Esophagus squamous epithelium (tissue), 5 donors: ENCODE measurements at regions not wholly inside any gene's neighbourhood (a gene's known extent, or its start where the extent isn't known, plus 50 kb on each side); places are given as distances from the start of the nearest gene placed in this dataset.
A peak's percentile ranks its signal among the peaks of the same experiment; 100 is the strongest.

Experiments
- DNase-seq: peaks from one replicate; lab custom pipeline; 2025; lab: John Stamatoyannopoulos, UW
- H3K27ac ChIP-seq, 4 donors: fragments of 200-600 bp; sonication (generic); one replicate each; pipeline ENCODE4 v1.5.1; 2016 to 2019; ENCODE audit warnings: mild to moderate bottlenecking in 1 of 4
- H3K27me3 ChIP-seq, 4 donors: fragments of 200-600 bp; sonication (generic); 1 replicate in 3 of 4; 2 replicates in 1 of 4; pipeline versions ENCODE4 v1.5.1 to v1.6.0; 2017 to 2021; ENCODE audit warnings: antibody characterized with exemption in 1 of 4
- H3K36me3 ChIP-seq, 3 donors: fragments of 200-600 bp; sonication (generic); one replicate each; pipeline ENCODE4 v1.5.1; 2016 to 2019
- H3K4me1 ChIP-seq, 3 donors: fragments of 200-600 bp; sonication (generic); one replicate each; pipeline ENCODE4 v1.5.1; 2017 to 2019
- H3K4me3 ChIP-seq, 4 donors: fragments of 200-600 bp; sonication (generic); 1 replicate in 3 of 4; 2 replicates in 1 of 4; pipeline ENCODE4 v1.5.1; 2016 to 2019; ENCODE audit warnings: mild to moderate bottlenecking in 2 of 4, moderate library complexity in 1 of 4
- H3K9me3 ChIP-seq, 3 donors: fragments of 200-600 bp; sonication (generic); one replicate each; pipeline ENCODE4 v1.5.1; 2016 to 2019
- POLR2A ChIP-seq, 4 donors: fragments of 450-650 bp; IDR thresholded peaks; one replicate each; pipeline ENCODE4 v1.6.1; 2017; ENCODE audit warnings: antibody characterized with exemption in 4 of 4, mild to moderate bottlenecking in 4 of 4, moderate library complexity in 3 of 4
- WGBS, 2 donors: methylation state at CpG; one replicate each; pipeline ENCODE4 v1.1.5; 2018; 5-methylcytosine and 5-hydroxymethylcytosine counted together
- intact Hi-C: fragments of 100-400 bp; cut with DNase I; formaldehyde crosslinking; loops from one replicate; pipeline ENCODE4 v1.15.0; 2022
- TF ChIP-seq, protein P1 (sequence below), 6 experiments: fragments of 450-650 bp in 4 of 6; fragments of 200-600 bp in 2 of 6; sonication (generic) in 2 of 6; IDR thresholded peaks; one replicate each; pipeline ENCODE4 v1.5.1; 2016 to 2019; ENCODE audit warnings: antibody characterized with exemption in 6 of 6, mild to moderate bottlenecking in 4 of 6, moderate library complexity in 4 of 6
- donor health status: DM: yes; HTN: yes; CAD: no.

DNA sequence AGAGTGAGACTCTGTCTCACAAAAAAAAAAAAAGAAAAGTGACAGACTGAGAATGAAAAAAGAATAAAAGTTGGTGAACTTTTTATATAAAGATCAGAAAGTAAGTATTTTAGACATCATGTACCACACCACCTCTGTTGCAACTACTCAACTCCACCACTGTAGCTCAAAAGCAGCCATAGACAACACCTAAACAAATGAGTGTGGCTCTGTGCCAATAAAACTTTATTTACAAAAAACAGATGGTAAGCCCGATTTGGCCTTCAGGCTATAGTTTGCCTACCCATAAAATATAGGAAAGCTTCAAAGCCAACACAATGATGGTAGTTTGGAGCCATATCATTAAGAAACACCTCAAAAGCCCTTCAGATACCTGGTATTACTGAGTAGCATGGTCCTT lies 154.5 kb upstream of the FOXN3 start:
- Histone ChIP-seq H3K36me3 (no peaks in the 10 kb centered on the region), H3K27me3 (no peaks in the 10 kb centered on the region), H3K27ac (no peak overlapping the region), H3K4me1 (peaks cover 0 to 10% (median 0%) of the 10 kb centered on the region in 3 donors), H3K4me3 (no peak overlapping the region), H3K9me3 (no peaks in the 10 kb centered on the region)
- intact Hi-C loops: no loop called here
- DNase-seq: no peak
- WGBS, 2 donors: 64 to 81% methylated on average over 1 of the region's 1 CpG
- TF ChIP-seq POLR2A (IDR thresholded peaks at IDR 0.05): no peak
- TF ChIP-seq, protein P1, sequence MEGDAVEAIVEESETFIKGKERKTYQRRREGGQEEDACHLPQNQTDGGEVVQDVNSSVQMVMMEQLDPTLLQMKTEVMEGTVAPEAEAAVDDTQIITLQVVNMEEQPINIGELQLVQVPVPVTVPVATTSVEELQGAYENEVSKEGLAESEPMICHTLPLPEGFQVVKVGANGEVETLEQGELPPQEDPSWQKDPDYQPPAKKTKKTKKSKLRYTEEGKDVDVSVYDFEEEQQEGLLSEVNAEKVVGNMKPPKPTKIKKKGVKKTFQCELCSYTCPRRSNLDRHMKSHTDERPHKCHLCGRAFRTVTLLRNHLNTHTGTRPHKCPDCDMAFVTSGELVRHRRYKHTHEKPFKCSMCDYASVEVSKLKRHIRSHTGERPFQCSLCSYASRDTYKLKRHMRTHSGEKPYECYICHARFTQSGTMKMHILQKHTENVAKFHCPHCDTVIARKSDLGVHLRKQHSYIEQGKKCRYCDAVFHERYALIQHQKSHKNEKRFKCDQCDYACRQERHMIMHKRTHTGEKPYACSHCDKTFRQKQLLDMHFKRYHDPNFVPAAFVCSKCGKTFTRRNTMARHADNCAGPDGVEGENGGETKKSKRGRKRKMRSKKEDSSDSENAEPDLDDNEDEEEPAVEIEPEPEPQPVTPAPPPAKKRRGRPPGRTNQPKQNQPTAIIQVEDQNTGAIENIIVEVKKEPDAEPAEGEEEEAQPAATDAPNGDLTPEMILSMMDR (IDR thresholded peaks at IDR 0.05): no peak

DNA sequence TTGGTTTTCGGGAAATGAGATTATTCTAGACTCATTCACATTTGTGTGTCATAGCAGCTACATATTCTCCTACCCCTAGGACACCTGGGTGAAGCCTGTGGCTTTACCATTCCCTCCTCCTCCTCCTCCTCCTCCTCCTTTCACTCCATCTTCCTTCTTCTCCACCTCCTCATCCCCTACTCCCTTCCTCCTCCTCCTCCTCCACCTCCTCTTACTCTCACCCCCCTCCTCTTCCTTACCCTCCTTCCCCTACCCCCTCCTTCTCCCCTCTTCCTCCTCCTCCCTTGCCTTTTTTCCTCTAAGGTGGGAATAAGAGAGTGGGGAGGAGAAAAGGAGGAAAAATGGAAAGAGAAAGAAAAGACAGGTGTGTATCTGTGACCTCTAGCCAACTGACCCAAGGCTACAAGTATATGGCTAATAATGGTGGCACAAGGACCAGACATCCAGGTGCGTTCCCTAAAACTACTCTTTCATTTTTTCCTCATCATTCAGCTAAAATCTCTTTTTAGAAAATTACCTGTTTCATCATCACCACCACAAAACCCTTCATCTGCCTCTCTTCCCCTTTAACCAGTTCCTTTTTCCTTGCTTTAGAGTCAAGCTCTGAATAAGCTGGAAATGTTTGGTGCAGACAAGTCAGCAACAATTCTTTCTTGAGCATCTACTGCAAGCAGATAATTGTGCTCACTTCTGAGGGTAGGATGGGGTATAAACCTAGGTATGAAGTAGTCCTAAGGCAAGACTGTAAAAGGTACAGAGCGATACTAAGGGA lies 149.8 kb upstream of the FOXN3 start:
- WGBS, 2 donors: 86 to 87% methylated on average over 3 of the region's 3 CpGs
- Histone ChIP-seq H3K27me3 (no peaks in the 10 kb centered on the region), H3K4me1 (peaks cover 0 to 5% (median 5%) of the 10 kb centered on the region in 3 donors), H3K4me3 (no peak overlapping the region), H3K27ac (no peak overlapping the region), H3K9me3 (no peaks in the 10 kb centered on the region), H3K36me3 (no peaks in the 10 kb centered on the region)
- DNase-seq: no peak
- intact Hi-C loops: no loop called here
- TF ChIP-seq, protein P1 (IDR thresholded peaks at IDR 0.05): no peak
- no peak for TF ChIP-seq POLR2A (IDR thresholded peaks at IDR 0.05)

DNA sequence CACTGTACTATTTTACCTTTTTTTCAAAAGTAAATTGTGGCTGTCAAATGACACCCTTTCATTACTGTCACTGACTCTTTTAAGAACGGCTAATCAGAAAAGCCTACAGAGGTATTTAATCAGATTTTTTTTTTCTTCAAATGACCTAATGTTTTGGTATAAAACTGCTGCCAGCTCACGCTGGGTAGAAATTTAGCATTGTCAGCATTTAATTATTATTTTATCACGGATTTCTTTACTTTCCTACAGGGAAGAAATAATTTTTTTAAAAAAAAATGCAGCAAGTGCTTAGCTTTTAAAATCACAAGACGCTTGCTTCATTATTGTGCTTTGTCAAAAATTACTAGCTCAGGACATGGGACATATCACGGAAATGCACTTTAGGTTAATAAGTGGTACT lies 149.1 kb upstream of the FOXN3 start:
- DNase-seq: no peak
- TF ChIP-seq, protein P1 (IDR thresholded peaks at IDR 0.05): no peak
- no peak for TF ChIP-seq POLR2A (IDR thresholded peaks at IDR 0.05)
- no peaks in the 10 kb centered on the region for H3K36me3 ChIP-seq
- H3K27ac ChIP-seq: no peak overlapping the region
- peaks cover 0 to 5% (median 5%) of the 10 kb centered on the region in 3 donors for H3K4me1 ChIP-seq
- intact Hi-C loops: no loop called here
- WGBS, 2 donors: 82 to 89% methylated on average over 5 of the region's 5 CpGs
- no peaks in the 10 kb centered on the region for H3K9me3 ChIP-seq
- no peaks in the 10 kb centered on the region for H3K27me3 ChIP-seq
- H3K4me3 ChIP-seq: no peak overlapping the region

DNA sequence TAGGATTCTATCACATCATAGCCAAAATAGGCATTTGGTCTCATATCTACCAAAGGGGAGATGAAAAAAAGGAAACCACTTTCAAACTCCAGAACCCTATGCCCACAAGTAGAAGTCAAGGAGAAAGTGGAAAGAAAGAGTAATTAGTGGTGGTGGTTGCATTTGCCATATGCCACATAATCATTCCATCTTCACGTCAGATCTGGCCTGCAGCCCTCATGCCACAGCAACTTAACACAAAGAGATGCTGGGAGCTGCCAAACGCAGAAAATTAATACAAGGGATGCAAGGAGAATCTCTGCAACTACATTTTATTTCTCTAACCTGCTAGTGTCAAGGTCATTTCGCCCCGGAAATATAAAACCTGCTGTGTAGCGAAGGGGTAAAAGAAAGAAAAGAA lies 148.6 kb upstream of the FOXN3 start:
- WGBS, 2 donors: 77 to 92% methylated on average over 5 of the region's 5 CpGs
- no peaks in the 10 kb centered on the region for H3K27me3 ChIP-seq
- no peak overlapping the region for H3K27ac ChIP-seq
- intact Hi-C loops: no loop called here
- H3K9me3 ChIP-seq: no peaks in the 10 kb centered on the region
- TF ChIP-seq, protein P1 (IDR thresholded peaks at IDR 0.05): no peak
- no peak for TF ChIP-seq POLR2A (IDR thresholded peaks at IDR 0.05)
- H3K4me3 ChIP-seq: no peak overlapping the region
- no peaks in the 10 kb centered on the region for H3K36me3 ChIP-seq
- peaks cover 0 to 5% (median 5%) of the 10 kb centered on the region in 3 donors for H3K4me1 ChIP-seq
- no peak for DNase-seq

DNA sequence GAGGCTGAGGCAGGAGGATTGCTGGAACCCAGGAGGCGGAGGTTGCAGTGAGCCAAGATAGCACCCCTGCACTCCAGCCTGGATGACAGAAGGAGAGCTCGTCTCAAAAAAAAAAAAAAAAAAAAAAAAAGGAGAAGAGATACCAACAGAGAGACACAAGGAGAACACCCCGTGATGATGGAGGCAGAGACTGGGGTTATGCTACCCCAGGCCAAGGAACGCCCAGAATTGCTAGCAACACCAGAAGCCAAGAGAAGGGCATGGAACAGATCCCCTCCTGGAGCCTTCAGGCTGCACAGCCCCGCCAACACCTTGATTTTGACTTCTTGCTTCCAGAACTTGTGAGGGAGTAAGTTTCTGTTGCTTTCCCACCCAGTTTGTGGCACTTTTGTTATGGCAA lies 148.0 kb upstream of the FOXN3 start:
- Histone ChIP-seq H3K4me3 (no peak overlapping the region), H3K36me3 (no peaks in the 10 kb centered on the region), H3K4me1 (peaks cover 0 to 5% (median 5%) of the 10 kb centered on the region in 3 donors), H3K9me3 (no peaks in the 10 kb centered on the region), H3K27ac (peak overlapping the region in 1 of 4 donors; percentile 53), H3K27me3 (no peaks in the 10 kb centered on the region)
- DNase-seq: no peak
- intact Hi-C loops: no loop called here
- WGBS, 2 donors: 89 to 90% methylated on average over 3 to 5 of the region's 5 CpGs
- TF ChIP-seq, protein P1 (IDR thresholded peaks at IDR 0.05): no peak
- TF ChIP-seq POLR2A (IDR thresholded peaks at IDR 0.05): no peak
